ENCODE measurements at regions not wholly inside any gene's neighbourhood (a gene's known extent, or its start where the extent isn't known, plus 50 kb on each side); places are given as distances from the start of the nearest gene placed in this dataset.

DNA sequence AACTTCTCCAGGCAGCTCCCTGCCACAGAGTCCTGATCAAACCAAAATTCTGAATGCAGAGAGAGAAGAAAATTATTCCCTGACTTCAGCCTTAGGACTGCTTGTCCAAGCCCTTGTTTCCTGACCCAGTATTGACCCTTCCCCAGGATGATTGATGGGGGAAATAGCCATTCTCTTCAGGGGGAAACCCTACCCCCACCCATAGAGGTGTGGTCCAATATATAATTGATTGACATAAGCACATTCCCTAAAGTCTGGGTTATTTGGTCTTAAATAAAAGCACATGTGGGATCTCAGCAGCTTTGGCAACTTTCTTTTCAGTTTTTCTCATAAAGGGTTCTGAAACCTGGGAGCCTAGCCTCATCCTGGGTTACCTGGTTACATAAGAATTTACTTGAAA lies 201.2 kb upstream of the DDHD1 start:
- DNase-seq (ENCODE audit: low spot score in 2 of 2) = no peak
- H3K4me1 ChIP-seq = peaks cover 0 to 4% (median 0%) of the 10 kb centered on the region in 4 donors
- TF ChIP-seq, protein P1, sequence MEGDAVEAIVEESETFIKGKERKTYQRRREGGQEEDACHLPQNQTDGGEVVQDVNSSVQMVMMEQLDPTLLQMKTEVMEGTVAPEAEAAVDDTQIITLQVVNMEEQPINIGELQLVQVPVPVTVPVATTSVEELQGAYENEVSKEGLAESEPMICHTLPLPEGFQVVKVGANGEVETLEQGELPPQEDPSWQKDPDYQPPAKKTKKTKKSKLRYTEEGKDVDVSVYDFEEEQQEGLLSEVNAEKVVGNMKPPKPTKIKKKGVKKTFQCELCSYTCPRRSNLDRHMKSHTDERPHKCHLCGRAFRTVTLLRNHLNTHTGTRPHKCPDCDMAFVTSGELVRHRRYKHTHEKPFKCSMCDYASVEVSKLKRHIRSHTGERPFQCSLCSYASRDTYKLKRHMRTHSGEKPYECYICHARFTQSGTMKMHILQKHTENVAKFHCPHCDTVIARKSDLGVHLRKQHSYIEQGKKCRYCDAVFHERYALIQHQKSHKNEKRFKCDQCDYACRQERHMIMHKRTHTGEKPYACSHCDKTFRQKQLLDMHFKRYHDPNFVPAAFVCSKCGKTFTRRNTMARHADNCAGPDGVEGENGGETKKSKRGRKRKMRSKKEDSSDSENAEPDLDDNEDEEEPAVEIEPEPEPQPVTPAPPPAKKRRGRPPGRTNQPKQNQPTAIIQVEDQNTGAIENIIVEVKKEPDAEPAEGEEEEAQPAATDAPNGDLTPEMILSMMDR (IDR thresholded peaks at IDR 0.05) = no peak
- no peak for TF ChIP-seq POLR2A (IDR thresholded peaks at IDR 0.05)
- no peaks in the 10 kb centered on the region for H3K27me3 ChIP-seq
- no peaks in the 10 kb centered on the region for H3K9me3 ChIP-seq
- H3K4me3 ChIP-seq = no peak overlapping the region
- H3K36me3 ChIP-seq = no peaks in the 10 kb centered on the region
- H3K27ac ChIP-seq = no peak overlapping the region

DNA sequence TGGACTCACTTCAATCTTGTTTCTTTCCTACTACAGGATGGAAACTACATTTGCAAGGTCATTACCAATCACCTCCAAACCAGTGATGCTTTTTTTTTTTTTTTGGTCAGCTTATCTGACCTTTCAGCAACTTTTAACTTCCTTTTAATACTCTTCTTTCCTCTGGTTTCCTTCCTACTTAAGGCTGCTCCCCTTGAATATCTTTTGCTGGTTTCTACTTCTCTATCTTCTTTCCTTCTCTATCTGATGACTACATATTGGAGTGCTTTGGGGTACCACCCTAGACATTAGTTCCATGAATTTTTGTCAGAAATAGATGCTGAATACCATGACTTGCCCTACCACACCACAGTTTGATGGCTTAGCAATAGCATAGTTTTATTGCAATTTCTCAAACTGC lies 197.7 kb upstream of the DDHD1 start:
- no peaks in the 10 kb centered on the region for H3K27me3 ChIP-seq
- DNase-seq (ENCODE audit: low spot score in 2 of 2) = no peak
- no peaks in the 10 kb centered on the region for H3K9me3 ChIP-seq
- H3K4me1 ChIP-seq = peaks cover 0 to 3% (median 0%) of the 10 kb centered on the region in 4 donors
- H3K27ac ChIP-seq = no peak overlapping the region
- no peak overlapping the region for H3K4me3 ChIP-seq
- no peaks in the 10 kb centered on the region for H3K36me3 ChIP-seq
- TF ChIP-seq EP300 (IDR thresholded peaks at IDR 0.05) (no peak), POLR2A (IDR thresholded peaks at IDR 0.05) (no peak)
- TF ChIP-seq, protein P1 (IDR thresholded peaks at IDR 0.05) = no peak

DNA sequence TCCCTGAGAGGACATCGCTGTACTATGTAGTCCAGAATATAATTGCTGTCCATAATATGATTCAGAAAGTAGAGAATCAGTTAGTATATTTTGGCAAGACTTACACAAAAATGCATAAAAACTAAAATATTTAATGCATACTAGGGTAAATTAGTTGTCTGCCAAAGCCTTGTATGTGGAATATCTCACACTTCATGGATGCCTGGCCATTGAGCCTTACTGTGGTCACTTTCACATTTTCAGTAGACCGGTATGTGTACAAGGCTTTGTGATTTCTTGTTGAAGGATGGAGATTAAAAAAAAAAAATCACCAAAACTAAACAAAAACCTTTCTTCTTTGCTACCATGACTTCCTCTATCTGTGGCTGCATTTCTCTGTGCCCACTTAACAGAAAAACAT lies 197.3 kb upstream of the DDHD1 start:
- Histone ChIP-seq H3K36me3 (no peaks in the 10 kb centered on the region), H3K27me3 (no peaks in the 10 kb centered on the region), H3K4me1 (no peaks in the 10 kb centered on the region), H3K27ac (no peak overlapping the region), H3K4me3 (no peak overlapping the region), H3K9me3 (no peaks in the 10 kb centered on the region)
- no peak for DNase-seq (ENCODE audit: low spot score in 2 of 2)
- WGBS, 2 donors = 92 to 94% methylated on average over 2 of the region's 2 CpGs
- TF ChIP-seq, protein P1 (IDR thresholded peaks at IDR 0.05) = no peak
- TF ChIP-seq POLR2A (IDR thresholded peaks at IDR 0.05) (no peak), EP300 (IDR thresholded peaks at IDR 0.05) (no peak)

DNA sequence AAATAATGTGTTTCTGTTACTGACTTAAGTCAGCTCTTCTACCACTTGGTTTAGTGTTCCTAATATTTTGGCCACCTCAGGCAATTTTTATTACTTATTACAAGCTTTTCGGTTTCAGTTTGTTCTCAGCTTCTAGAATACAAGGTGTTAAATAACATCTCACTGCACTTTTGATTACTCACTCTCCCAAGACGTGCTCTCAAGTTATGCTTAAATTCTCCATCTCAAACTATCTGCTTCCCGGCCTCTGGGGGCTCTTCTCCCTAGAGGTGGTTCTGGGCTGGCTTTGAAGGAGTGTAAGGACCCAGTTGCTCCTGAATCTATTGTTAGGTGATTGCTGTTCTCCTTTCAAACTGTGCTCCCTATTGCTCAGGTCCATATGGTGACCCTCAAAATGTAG lies 193.9 kb upstream of the DDHD1 start:
- no peaks in the 10 kb centered on the region for H3K36me3 ChIP-seq
- DNase-seq (ENCODE audit: low spot score in 2 of 2) = no peak
- H3K27ac ChIP-seq = no peak overlapping the region
- no peaks in the 10 kb centered on the region for H3K9me3 ChIP-seq
- no peak overlapping the region for H3K4me3 ChIP-seq
- no peaks in the 10 kb centered on the region for H3K4me1 ChIP-seq
- TF ChIP-seq POLR2A (IDR thresholded peaks at IDR 0.05) (no peak), EP300 (IDR thresholded peaks at IDR 0.05) (no peak)
- TF ChIP-seq, protein P1 (IDR thresholded peaks at IDR 0.05) = no peak
- H3K27me3 ChIP-seq = no peaks in the 10 kb centered on the region
- WGBS, 2 donors = 49 to 57% methylated on average over 3 of the region's 3 CpGs

DNA sequence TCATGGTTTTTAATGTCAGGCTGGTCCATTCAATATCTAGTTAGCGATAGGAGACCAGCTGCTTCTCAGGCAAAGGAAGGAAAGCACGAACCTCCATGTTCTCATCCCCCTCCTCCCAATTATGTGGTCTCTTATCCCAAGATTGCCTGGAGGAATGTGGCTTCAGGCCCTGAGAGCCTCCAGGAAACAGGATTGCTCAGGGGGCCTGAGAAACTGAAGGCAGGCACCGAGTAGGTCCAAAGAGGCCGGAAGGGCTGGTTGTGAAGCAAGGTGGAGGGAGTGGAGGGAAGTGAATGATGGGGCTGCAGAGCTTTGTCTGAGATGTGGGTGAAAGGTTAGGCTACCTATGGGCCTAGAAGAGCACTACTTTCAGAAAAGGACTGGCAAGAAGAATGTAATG lies 188.2 kb upstream of the DDHD1 start:
- no peak overlapping the region for H3K27ac ChIP-seq
- TF ChIP-seq, protein P1 (IDR thresholded peaks at IDR 0.05) = no peak
- TF ChIP-seq EP300 (IDR thresholded peaks at IDR 0.05) (no peak), POLR2A (IDR thresholded peaks at IDR 0.05) (no peak)
- no peaks in the 10 kb centered on the region for H3K36me3 ChIP-seq
- DNase-seq (ENCODE audit: low spot score in 2 of 2) = no peak
- H3K9me3 ChIP-seq = no peaks in the 10 kb centered on the region
- no peaks in the 10 kb centered on the region for H3K4me1 ChIP-seq
- no peak overlapping the region for H3K4me3 ChIP-seq
- 86 to 87% methylated on average over 4 of the region's 4 CpGs for WGBS, 2 donors
- no peaks in the 10 kb centered on the region for H3K27me3 ChIP-seq
